ENCODE measurements at regions not wholly inside any gene's neighbourhood (a gene's known extent, or its start where the extent isn't known, plus 50 kb on each side); places are given as distances from the start of the nearest gene placed in this dataset.

GRCh38 chr20:48364688-48365421, 462.9 kb downstream of the PREX1 start:
- TF ChIP-seq, protein P1, sequence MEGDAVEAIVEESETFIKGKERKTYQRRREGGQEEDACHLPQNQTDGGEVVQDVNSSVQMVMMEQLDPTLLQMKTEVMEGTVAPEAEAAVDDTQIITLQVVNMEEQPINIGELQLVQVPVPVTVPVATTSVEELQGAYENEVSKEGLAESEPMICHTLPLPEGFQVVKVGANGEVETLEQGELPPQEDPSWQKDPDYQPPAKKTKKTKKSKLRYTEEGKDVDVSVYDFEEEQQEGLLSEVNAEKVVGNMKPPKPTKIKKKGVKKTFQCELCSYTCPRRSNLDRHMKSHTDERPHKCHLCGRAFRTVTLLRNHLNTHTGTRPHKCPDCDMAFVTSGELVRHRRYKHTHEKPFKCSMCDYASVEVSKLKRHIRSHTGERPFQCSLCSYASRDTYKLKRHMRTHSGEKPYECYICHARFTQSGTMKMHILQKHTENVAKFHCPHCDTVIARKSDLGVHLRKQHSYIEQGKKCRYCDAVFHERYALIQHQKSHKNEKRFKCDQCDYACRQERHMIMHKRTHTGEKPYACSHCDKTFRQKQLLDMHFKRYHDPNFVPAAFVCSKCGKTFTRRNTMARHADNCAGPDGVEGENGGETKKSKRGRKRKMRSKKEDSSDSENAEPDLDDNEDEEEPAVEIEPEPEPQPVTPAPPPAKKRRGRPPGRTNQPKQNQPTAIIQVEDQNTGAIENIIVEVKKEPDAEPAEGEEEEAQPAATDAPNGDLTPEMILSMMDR (IDR thresholded peaks at IDR 0.05; ENCODE audit: low read depth, low read length, poor library complexity, severe bottlenecking), result no peak
- no peak for TF ChIP-seq EZH2phosphoT487 (IDR thresholded peaks at IDR 0.05; ENCODE audit: borderline replicate concordance, low read length)
